NCI-H524 treated with DMSO at 0.1 percent for 48 hours (cell line): ENCODE measurements at regions not wholly inside any gene's neighbourhood (a gene's known extent, or its start where the extent isn't known, plus 50 kb on each side); places are given as distances from the start of the nearest gene placed in this dataset.
"Not testable (repeated sequence)": the region's sequence is repeated elsewhere in the genome, so short reads cannot be mapped to it uniquely, and the experiment has no call there.

Experiments
- DNase-seq: peaks from one replicate; lab custom pipeline; 2025; lab: John Stamatoyannopoulos, UW

DNA sequence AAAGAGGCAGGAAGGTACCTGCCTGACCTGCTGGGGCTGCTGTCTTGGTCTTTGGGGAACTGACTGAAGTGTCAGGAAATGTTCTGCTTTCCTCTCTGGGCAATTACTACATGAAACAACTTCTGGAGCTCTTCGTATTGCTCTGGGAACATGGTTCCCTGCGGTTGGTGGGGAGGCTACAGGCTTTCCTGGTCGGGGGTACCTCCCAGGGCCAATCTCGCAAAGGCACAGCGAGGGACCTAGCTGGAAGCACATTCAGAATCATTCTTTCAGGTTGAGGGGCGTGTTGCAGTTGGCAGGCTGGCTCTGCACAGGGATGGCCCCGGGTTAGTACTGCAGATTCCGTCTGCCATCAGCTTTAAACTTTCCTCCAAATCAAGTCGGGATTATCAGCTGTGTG is 88.9 kb upstream of the RANBP3L start:
- DNase-seq: no peak

DNA sequence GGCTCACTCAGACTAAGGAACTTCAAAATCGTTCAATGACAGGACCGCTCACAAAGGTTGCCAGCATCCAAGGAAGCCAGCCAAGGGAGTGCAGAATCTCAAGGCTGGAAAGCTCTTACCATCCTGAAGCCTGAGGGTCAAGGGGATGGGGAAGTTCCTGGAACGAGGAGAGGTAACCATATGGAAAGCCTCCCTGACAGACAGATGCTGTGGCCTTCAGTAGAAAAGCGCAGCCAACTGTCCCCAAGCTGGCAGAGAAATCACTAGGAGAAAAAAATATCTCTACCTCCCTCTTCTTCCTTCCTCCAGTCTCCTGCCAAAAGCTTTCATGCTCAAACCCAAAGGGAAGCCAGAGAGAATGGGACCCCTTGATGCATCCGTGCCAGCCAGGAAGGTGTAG is 90.5 kb upstream of the RANBP3L start:
- no peak for DNase-seq

GRCh38 chr5:36392818-36393217 is 91.1 kb upstream of the RANBP3L start:
- no peak for DNase-seq

- no peak for DNase-seq
Measured at GRCh38 chr5:36393656-36394428, 92.1 kb upstream of the RANBP3L start.

GRCh38 chr5:36395260-36395659 is 93.6 kb upstream of the RANBP3L start:
- no peak for DNase-seq

- not testable (repeated sequence) for DNase-seq
Measured at GRCh38 chr5:36395947-36396346, 94.2 kb upstream of the RANBP3L start.

GRCh38 chr5:36396640-36397039 is 94.9 kb upstream of the RANBP3L start:
- DNase-seq: no peak

- no peak for DNase-seq
Measured at GRCh38 chr5:36397901-36398536, 96.3 kb upstream of the RANBP3L start.

DNA sequence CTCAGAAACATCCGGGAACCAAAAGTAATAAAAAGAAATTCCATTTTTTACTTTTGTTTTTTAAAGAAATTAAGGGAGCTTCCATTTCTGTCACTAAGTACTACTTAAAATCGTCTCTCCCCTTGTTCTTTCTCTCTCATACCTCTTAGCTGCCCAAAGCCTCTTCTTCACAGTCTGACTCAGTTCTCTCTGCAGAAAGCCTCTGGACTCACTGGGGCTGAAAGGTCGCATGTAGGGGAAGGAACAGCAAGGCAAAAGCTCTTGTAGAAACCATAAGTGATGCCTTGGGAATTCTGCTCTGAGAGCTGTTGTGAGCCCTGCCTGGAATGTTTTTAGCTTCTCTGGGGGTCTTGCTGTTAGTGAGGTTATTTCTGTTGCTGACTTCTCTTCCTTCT is 100.8 kb upstream of the RANBP3L start:
- DNase-seq: no peak

- DNase-seq: no peak
Measured at GRCh38 chr5:36403632-36404311, 102.1 kb upstream of the RANBP3L start.

GRCh38 chr5:36406023-36406422 is 104.3 kb upstream of the RANBP3L start:
- no peak for DNase-seq

GRCh38 chr5:36407396-36407795 is 105.7 kb upstream of the RANBP3L start:
- DNase-seq: no peak

GRCh38 chr5:36409711-36410110 is 108.0 kb upstream of the RANBP3L start:
- not testable (repeated sequence) for DNase-seq

- DNase-seq: not testable (repeated sequence)
Measured at GRCh38 chr5:36410672-36411071, 109.0 kb upstream of the RANBP3L start.

GRCh38 chr5:36414869-36415282 is 113.2 kb upstream of the RANBP3L start:
- DNase-seq: no peak

- no peak for DNase-seq
Measured at GRCh38 chr5:36416605-36417004, 114.9 kb upstream of the RANBP3L start.

- no peak for DNase-seq
Measured at GRCh38 chr5:36417221-36417620, 115.5 kb upstream of the RANBP3L start.

DNA sequence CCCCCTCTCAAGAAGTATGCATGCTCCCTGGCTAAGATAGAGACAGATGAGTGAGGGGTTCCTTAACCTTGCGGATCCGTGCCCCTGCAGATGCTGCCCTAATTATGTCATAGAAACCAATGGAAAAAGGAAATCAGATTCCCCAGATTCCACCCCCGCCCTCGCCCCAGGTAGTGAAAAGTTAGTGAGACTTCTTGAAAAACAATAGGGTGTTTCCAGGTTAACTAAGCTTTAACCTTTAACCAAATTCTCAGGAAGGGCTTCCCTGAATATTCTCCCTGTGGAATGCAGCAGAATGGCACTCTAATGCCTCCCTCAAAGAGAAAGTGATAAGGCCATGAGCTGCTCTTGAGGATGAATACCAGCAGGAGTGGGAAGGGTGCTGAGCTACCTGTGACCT is 116.0 kb upstream of the RANBP3L start:
- no peak for DNase-seq

- no peak for DNase-seq
Measured at GRCh38 chr5:36418152-36418979, 116.7 kb upstream of the RANBP3L start.

DNA sequence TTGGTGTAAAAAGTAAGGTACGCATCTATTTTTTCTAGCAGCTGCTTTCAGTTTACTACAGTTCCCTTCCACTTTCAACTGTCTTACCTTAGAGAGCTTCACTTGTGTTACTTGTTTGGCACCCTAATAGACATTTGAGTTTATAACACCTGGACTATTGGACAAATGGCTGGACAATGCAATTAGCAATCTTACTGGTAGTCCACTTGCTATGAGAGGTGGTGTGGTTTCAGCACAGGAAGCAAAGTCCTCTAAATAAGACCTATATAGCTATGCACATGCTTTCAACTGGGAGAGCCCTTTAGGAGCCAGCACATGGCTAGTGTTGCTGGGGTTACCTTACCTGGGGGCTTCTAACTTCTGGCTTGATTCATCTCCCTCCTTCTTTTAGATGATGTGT is 119.6 kb upstream of the RANBP3L start:
- no peak for DNase-seq

GRCh38 chr5:36422952-36423351 is 121.2 kb upstream of the RANBP3L start:
- no peak for DNase-seq

DNA sequence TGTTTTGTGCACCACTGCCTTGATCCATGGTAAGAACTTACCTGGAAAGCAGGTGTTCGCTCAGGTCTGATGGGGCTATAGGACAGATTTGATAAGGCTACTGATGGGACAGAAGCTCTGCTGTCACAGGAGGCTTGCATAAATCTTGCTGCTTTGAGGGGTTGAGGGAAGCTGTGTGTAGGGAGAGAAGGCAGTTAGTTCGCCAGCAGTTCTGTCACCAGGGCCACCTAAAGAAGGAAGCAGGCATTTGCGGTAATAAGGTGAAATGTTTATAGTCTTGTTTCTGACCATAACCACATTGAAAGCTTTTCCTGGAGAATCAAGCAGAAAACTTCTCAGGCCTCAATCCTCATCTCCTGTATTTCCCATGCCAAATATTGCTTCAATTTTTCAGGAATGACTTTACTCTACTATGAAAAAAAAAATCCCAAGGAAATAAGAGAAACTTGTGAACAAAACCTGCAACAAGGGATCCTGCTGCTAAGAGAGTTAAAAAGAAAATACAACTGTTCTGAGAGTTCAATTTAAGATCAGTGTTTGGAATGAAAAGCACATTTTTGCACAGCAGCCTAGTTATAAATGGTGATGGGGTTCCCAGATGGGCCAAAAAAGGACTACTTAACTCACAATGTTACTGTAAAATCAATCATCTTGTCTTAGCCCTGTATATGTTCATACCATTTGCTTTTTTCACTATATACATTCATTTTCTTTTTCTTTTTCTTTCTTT is 122.0 kb upstream of the RANBP3L start:
- DNase-seq: no peak
